Chondrocyte (in vitro differentiated cells): ENCODE measurements at regions not wholly inside any gene's neighbourhood (a gene's known extent, or its start where the extent isn't known, plus 50 kb on each side); places are given as distances from the start of the nearest gene placed in this dataset.

Experiments
- DNase-seq: peaks from one replicate; pipeline ENCODE4 v3.0.0; 2021; ENCODE audit warnings: mixed read lengths, low spot score
- H3K27ac Mint-ChIP-seq: one replicate; pipeline ENCODE4 v1.8.0; 2021; ENCODE audit warnings: mild to moderate bottlenecking, moderate library complexity, mixed read lengths; ENCODE audit not compliant: unreplicated experiment
- H3K27me3 Mint-ChIP-seq: 2 replicates; pipeline ENCODE4 v1.8.0; 2021; ENCODE audit warnings: low read depth, mixed read lengths
- H3K36me3 Mint-ChIP-seq: 2 replicates; pipeline ENCODE4 v1.8.0; 2021; ENCODE audit warnings: low read depth, mixed read lengths
- H3K4me1 Mint-ChIP-seq: 2 replicates; pipeline ENCODE4 v1.8.0; 2021; ENCODE audit warnings: low read depth, mild to moderate bottlenecking, mixed read lengths
- H3K4me3 Mint-ChIP-seq: one replicate; pipeline ENCODE4 v1.8.0; 2021; ENCODE audit warnings: mild to moderate bottlenecking, moderate library complexity, mixed read lengths; ENCODE audit not compliant: unreplicated experiment
- H3K9me3 Mint-ChIP-seq: 2 replicates; pipeline ENCODE4 v1.8.0; 2021; ENCODE audit warnings: low read depth, mixed read lengths
- CTCF ChIP-seq: fragments of 200-600 bp; sonication (generic); IDR thresholded peaks from 2 replicates; pipeline ENCODE4 v1.5.0; 2021; ENCODE audit warnings: antibody characterized with exemption, mild to moderate bottlenecking, moderate library complexity

GRCh38 chr3:165518346-165518745, 318.9 kb downstream of the BCHE start:
- no peaks in the 10 kb centered on the region for H3K27me3 Mint-ChIP-seq
- no peak overlapping the region for H3K27ac Mint-ChIP-seq
- DNase-seq: no peak
- no peaks in the 10 kb centered on the region for H3K36me3 Mint-ChIP-seq
- H3K4me3 Mint-ChIP-seq: no peak overlapping the region
- TF ChIP-seq CTCF: no peak
- no peaks in the 10 kb centered on the region for H3K4me1 Mint-ChIP-seq
- H3K9me3 Mint-ChIP-seq: no peaks in the 10 kb centered on the region

- no peak for DNase-seq
- peaks cover 3% of the 10 kb centered on the region for H3K27me3 Mint-ChIP-seq
- H3K27ac Mint-ChIP-seq: no peak overlapping the region
- no peaks in the 10 kb centered on the region for H3K4me1 Mint-ChIP-seq
- no peak for TF ChIP-seq CTCF
- peaks cover 3% of the 10 kb centered on the region for H3K9me3 Mint-ChIP-seq
- H3K36me3 Mint-ChIP-seq: peaks cover 2% of the 10 kb centered on the region
- H3K4me3 Mint-ChIP-seq: no peak overlapping the region
Measured at GRCh38 chr3:165513715-165514701, 317.8 kb upstream of the SLITRK3 start.

- DNase-seq: no peak
- H3K27me3 Mint-ChIP-seq: peaks cover 6% of the 10 kb centered on the region
- H3K36me3 Mint-ChIP-seq: peaks cover 2% of the 10 kb centered on the region
- peaks cover 11% of the 10 kb centered on the region for H3K9me3 Mint-ChIP-seq
- no peaks in the 10 kb centered on the region for H3K4me1 Mint-ChIP-seq
- no peak overlapping the region for H3K27ac Mint-ChIP-seq
- no peak for TF ChIP-seq CTCF
- H3K4me3 Mint-ChIP-seq: no peak overlapping the region
Measured at GRCh38 chr3:165507576-165507975, 311.4 kb upstream of the SLITRK3 start.

GRCh38 chr3:165507060-165507459, 310.9 kb upstream of the SLITRK3 start:
- no peak for DNase-seq
- peaks cover 8% of the 10 kb centered on the region for H3K9me3 Mint-ChIP-seq

GRCh38 chr3:165505657-165506056, 309.5 kb upstream of the SLITRK3 start:
- Mint-ChIP-seq H3K4me1 (no peaks in the 10 kb centered on the region), H3K4me3 (no peak overlapping the region), H3K36me3 (no peaks in the 10 kb centered on the region), H3K27ac (no peak overlapping the region), H3K9me3 (peaks cover 8% of the 10 kb centered on the region), H3K27me3 (peaks cover 5% of the 10 kb centered on the region)
- TF ChIP-seq CTCF: no peak
- no peak for DNase-seq

More at GRCh38 chr3:165507060-165507459, 310.9 kb upstream of the SLITRK3 start:
- no peaks in the 10 kb centered on the region for H3K36me3 Mint-ChIP-seq
- peaks cover 5% of the 10 kb centered on the region for H3K27me3 Mint-ChIP-seq
- H3K4me3 Mint-ChIP-seq: no peak overlapping the region
- H3K27ac Mint-ChIP-seq: no peak overlapping the region
- no peaks in the 10 kb centered on the region for H3K4me1 Mint-ChIP-seq
- TF ChIP-seq CTCF: no peak
